ENCODE measurements at regions not wholly inside any gene's neighbourhood (a gene's known extent, or its start where the extent isn't known, plus 50 kb on each side); places are given as distances from the start of the nearest gene placed in this dataset.

- Histone ChIP-seq H3K36me3 (ENCODE audit: insufficient read depth) (no peaks in the 10 kb centered on the region), H3K27ac (ENCODE audit: low read depth) (no peak overlapping the region), H3K79me2 (replicated peaks; ENCODE audit: insufficient read depth) (no peaks in the 10 kb centered on the region), H3K4me1 (ENCODE audit: insufficient read depth) (no peaks in the 10 kb centered on the region), H3K4me2 (no peak overlapping the region), H2AFZ (no peak overlapping the region), H3K27me3 (ENCODE audit: insufficient read depth) (no peaks in the 10 kb centered on the region), H4K20me1 (replicated peaks; ENCODE audit: insufficient read depth) (no peaks in the 10 kb centered on the region), H3K9me2 (ENCODE audit: insufficient read depth) (peaks cover under 1% of the 10 kb centered on the region; the same call in 1 of the 2 replicates), H3K4me3 (no peak overlapping the region), H3F3A (replicated peaks; ENCODE audit: low read depth) (no peaks in the 10 kb centered on the region)
- ATAC-seq (no peak), DNase-seq (ENCODE audit: low spot score) (no peak)
- Mint-ChIP-seq H3K36me3 (ENCODE audit: low read depth) (no peaks in the 10 kb centered on the region), H3K4me1 (peaks cover 4% of the 10 kb centered on the region; the same call in 2 of the 3 replicates), H3K27ac (no peak overlapping the region), H3K9me3 (no peaks in the 10 kb centered on the region), H3K27me3 (ENCODE audit: insufficient read depth, low read depth, poor library complexity) (peaks cover 4% of the 10 kb centered on the region), H3K4me3 (no peak overlapping the region)
- TF ChIP-seq CTCF (conservative IDR thresholded peaks at IDR 0.05; ENCODE audit: low read depth in 2 of 2) (no peak), NANOG (IDR thresholded peaks at IDR 0.05; ENCODE audit: borderline replicate concordance) (no peak)
Measured at GRCh38 chr1:38549191-38549590, 310.4 kb downstream of the RRAGC start.

GRCh38 chr1:38547321-38547720, 312.3 kb downstream of the RRAGC start:
- Histone ChIP-seq H3K79me2 (replicated peaks; ENCODE audit: insufficient read depth) (no peaks in the 10 kb centered on the region), H3K9me2 (ENCODE audit: insufficient read depth) (no peaks in the 10 kb centered on the region), H3K4me1 (ENCODE audit: insufficient read depth) (no peaks in the 10 kb centered on the region), H3K27me3 (ENCODE audit: insufficient read depth) (no peaks in the 10 kb centered on the region), H3K36me3 (ENCODE audit: insufficient read depth) (no peaks in the 10 kb centered on the region), H2AFZ (no peak overlapping the region), H4K20me1 (replicated peaks; ENCODE audit: insufficient read depth) (no peaks in the 10 kb centered on the region), H3K27ac (ENCODE audit: low read depth) (no peak overlapping the region), H3K4me2 (no peak overlapping the region), H3F3A (replicated peaks; ENCODE audit: low read depth) (no peaks in the 10 kb centered on the region), H3K4me3 (no peak overlapping the region)
- no peak for ATAC-seq
- peaks cover 6% of the 10 kb centered on the region for H3K27me3 Mint-ChIP-seq (ENCODE audit: insufficient read depth, low read depth, poor library complexity)
- DNase-seq (ENCODE audit: low spot score), result no peak
- H3K9me3 Mint-ChIP-seq, result no peaks in the 10 kb centered on the region; the same call in 2 of the 3 replicates
- H3K4me3 Mint-ChIP-seq, result no peak overlapping the region
- H3K4me1 Mint-ChIP-seq, result peaks cover 4% of the 10 kb centered on the region; the same call in 2 of the 3 replicates
- no peaks in the 10 kb centered on the region for H3K36me3 Mint-ChIP-seq (ENCODE audit: low read depth)
- no peak overlapping the region for H3K27ac Mint-ChIP-seq
- no peak for TF ChIP-seq POLR2AphosphoS5 (IDR thresholded peaks at IDR 0.05; ENCODE audit: low read depth)
- TF ChIP-seq, protein P1, sequence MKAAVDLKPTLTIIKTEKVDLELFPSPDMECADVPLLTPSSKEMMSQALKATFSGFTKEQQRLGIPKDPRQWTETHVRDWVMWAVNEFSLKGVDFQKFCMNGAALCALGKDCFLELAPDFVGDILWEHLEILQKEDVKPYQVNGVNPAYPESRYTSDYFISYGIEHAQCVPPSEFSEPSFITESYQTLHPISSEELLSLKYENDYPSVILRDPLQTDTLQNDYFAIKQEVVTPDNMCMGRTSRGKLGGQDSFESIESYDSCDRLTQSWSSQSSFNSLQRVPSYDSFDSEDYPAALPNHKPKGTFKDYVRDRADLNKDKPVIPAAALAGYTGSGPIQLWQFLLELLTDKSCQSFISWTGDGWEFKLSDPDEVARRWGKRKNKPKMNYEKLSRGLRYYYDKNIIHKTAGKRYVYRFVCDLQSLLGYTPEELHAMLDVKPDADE (IDR thresholded peaks at IDR 0.05), result no peak
- no peak for TF ChIP-seq CTCF (conservative IDR thresholded peaks at IDR 0.05; ENCODE audit: low read depth in 2 of 2)
- TF ChIP-seq NANOG (IDR thresholded peaks at IDR 0.05; ENCODE audit: borderline replicate concordance), result no peak
- TF ChIP-seq EZH2 (IDR thresholded peaks at IDR 0.05; ENCODE audit: low read depth, unreplicated experiment), result no peak
- no peak for TF ChIP-seq CREB1 (CRISPR knock-in tag; IDR thresholded peaks at IDR 0.05; ENCODE audit: low read depth)
- no peak for TF ChIP-seq EZH2phosphoT487 (IDR thresholded peaks at IDR 0.05; ENCODE audit: unreplicated experiment)
- no peak for TF ChIP-seq ZNF331 (CRISPR knock-in tag; IDR thresholded peaks at IDR 0.05; ENCODE audit: low read depth)
- no peak for TF ChIP-seq ZNF114 (CRISPR knock-in tag; IDR thresholded peaks at IDR 0.05)
- TF ChIP-seq, protein P2, sequence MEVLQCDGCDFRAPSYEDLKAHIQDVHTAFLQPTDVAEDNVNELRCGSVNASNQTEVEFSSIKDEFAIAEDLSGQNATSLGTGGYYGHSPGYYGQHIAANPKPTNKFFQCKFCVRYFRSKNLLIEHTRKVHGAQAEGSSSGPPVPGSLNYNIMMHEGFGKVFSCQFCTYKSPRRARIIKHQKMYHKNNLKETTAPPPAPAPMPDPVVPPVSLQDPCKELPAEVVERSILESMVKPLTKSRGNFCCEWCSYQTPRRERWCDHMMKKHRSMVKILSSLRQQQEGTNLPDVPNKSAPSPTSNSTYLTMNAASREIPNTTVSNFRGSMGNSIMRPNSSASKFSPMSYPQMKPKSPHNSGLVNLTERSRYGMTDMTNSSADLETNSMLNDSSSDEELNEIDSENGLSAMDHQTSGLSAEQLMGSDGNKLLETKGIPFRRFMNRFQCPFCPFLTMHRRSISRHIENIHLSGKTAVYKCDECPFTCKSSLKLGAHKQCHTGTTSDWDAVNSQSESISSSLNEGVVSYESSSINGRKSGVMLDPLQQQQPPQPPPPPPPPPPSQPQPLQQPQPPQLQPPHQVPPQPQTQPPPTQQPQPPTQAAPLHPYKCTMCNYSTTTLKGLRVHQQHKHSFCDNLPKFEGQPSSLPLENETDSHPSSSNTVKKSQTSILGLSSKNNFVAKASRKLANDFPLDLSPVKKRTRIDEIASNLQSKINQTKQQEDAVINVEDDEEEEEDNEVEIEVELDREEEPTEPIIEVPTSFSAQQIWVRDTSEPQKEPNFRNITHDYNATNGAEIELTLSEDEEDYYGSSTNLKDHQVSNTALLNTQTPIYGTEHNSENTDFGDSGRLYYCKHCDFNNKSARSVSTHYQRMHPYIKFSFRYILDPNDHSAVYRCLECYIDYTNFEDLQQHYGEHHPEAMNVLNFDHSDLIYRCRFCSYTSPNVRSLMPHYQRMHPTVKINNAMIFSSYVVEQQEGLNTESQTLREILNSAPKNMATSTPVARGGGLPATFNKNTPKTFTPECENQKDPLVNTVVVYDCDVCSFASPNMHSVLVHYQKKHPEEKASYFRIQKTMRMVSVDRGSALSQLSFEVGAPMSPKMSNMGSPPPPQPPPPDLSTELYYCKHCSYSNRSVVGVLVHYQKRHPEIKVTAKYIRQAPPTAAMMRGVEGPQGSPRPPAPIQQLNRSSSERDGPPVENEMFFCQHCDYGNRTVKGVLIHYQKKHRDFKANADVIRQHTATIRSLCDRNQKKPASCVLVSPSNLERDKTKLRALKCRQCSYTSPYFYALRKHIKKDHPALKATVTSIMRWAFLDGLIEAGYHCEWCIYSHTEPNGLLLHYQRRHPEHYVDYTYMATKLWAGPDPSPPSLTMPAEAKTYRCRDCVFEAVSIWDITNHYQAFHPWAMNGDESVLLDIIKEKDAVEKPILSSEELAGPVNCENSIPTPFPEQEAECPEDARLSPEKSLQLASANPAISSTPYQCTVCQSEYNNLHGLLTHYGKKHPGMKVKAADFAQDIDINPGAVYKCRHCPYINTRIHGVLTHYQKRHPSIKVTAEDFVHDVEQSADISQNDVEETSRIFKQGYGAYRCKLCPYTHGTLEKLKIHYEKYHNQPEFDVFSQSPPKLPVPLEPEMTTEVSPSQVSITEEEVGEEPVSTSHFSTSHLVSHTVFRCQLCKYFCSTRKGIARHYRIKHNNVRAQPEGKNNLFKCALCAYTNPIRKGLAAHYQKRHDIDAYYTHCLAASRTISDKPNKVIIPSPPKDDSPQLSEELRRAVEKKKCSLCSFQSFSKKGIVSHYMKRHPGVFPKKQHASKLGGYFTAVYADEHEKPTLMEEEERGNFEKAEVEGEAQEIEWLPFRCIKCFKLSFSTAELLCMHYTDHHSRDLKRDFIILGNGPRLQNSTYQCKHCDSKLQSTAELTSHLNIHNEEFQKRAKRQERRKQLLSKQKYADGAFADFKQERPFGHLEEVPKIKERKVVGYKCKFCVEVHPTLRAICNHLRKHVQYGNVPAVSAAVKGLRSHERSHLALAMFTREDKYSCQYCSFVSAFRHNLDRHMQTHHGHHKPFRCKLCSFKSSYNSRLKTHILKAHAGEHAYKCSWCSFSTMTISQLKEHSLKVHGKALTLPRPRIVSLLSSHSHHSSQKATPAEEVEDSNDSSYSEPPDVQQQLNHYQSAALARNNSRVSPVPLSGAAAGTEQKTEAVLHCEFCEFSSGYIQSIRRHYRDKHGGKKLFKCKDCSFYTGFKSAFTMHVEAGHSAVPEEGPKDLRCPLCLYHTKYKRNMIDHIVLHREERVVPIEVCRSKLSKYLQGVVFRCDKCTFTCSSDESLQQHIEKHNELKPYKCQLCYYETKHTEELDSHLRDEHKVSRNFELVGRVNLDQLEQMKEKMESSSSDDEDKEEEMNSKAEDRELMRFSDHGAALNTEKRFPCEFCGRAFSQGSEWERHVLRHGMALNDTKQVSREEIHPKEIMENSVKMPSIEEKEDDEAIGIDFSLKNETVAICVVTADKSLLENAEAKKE (CRISPR knock-in tag; IDR thresholded peaks at IDR 0.05), result no peak

Data from GM23338 (cell line).